ENCODE measurements at regions not wholly inside any gene's neighbourhood (a gene's known extent, or its start where the extent isn't known, plus 50 kb on each side); places are given as distances from the start of the nearest gene placed in this dataset.

DNA sequence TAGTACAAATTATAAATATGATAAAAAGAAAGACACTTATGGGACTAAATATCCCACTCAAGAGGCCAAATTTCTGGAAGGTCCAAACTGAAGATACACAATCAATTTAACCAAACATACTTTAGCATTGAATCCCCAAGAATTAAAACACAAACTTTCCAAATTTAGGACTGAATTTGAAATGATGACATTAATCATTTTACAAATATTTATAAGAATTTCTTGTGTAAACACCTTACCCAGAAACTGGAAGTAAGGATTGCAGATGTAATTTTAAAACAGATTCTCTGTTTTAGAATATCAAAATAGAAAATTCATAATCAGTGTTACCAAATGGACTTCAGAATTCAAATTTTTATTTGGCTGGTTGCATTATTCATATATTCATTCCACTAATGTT lies 588.2 kb upstream of the KCND2 start:
- TF ChIP-seq, protein P1, sequence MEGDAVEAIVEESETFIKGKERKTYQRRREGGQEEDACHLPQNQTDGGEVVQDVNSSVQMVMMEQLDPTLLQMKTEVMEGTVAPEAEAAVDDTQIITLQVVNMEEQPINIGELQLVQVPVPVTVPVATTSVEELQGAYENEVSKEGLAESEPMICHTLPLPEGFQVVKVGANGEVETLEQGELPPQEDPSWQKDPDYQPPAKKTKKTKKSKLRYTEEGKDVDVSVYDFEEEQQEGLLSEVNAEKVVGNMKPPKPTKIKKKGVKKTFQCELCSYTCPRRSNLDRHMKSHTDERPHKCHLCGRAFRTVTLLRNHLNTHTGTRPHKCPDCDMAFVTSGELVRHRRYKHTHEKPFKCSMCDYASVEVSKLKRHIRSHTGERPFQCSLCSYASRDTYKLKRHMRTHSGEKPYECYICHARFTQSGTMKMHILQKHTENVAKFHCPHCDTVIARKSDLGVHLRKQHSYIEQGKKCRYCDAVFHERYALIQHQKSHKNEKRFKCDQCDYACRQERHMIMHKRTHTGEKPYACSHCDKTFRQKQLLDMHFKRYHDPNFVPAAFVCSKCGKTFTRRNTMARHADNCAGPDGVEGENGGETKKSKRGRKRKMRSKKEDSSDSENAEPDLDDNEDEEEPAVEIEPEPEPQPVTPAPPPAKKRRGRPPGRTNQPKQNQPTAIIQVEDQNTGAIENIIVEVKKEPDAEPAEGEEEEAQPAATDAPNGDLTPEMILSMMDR (IDR thresholded peaks at IDR 0.05; ENCODE audit: extremely low read depth, insufficient read depth, missing control alignments): no peak
- in situ Hi-C loops (cut with MboI; ENCODE audit: low pct_unique_long_range_greater_than_20kb, low sequenced_read_pairs, unreplicated experiment): no loop called here
- no peak for DNase-seq (ENCODE audit: low spot score)

- in situ Hi-C loops (cut with MboI; ENCODE audit: low pct_unique_long_range_greater_than_20kb, low sequenced_read_pairs, unreplicated experiment): no loop called here
- DNase-seq (ENCODE audit: low spot score): no peak
- TF ChIP-seq, protein P1 (IDR thresholded peaks at IDR 0.05; ENCODE audit: extremely low read depth, insufficient read depth, missing control alignments): no peak
These were observed 587.1 kb upstream of the KCND2 start for GRCh38 chr7:119685906-119686305.

GRCh38 chr7:119688831-119689230 lies 584.1 kb upstream of the KCND2 start:
- TF ChIP-seq, protein P1 (IDR thresholded peaks at IDR 0.05; ENCODE audit: extremely low read depth, insufficient read depth, missing control alignments): no peak
- DNase-seq (ENCODE audit: low spot score): no peak
- in situ Hi-C loops (cut with MboI; ENCODE audit: low pct_unique_long_range_greater_than_20kb, low sequenced_read_pairs, unreplicated experiment): no loop called here

GRCh38 chr7:119692541-119692940 lies 580.4 kb upstream of the KCND2 start:
- in situ Hi-C loops (cut with MboI; ENCODE audit: low pct_unique_long_range_greater_than_20kb, low sequenced_read_pairs, unreplicated experiment): no loop called here
- TF ChIP-seq, protein P1 (IDR thresholded peaks at IDR 0.05; ENCODE audit: extremely low read depth, insufficient read depth, missing control alignments): no peak
- DNase-seq (ENCODE audit: low spot score): no peak

GRCh38 chr7:119694506-119694905 lies 578.5 kb upstream of the KCND2 start:
- in situ Hi-C loops (cut with MboI; ENCODE audit: low pct_unique_long_range_greater_than_20kb, low sequenced_read_pairs, unreplicated experiment): no loop called here
- no peak for DNase-seq (ENCODE audit: low spot score)
- TF ChIP-seq, protein P1 (IDR thresholded peaks at IDR 0.05; ENCODE audit: extremely low read depth, insufficient read depth, missing control alignments): no peak

DNA sequence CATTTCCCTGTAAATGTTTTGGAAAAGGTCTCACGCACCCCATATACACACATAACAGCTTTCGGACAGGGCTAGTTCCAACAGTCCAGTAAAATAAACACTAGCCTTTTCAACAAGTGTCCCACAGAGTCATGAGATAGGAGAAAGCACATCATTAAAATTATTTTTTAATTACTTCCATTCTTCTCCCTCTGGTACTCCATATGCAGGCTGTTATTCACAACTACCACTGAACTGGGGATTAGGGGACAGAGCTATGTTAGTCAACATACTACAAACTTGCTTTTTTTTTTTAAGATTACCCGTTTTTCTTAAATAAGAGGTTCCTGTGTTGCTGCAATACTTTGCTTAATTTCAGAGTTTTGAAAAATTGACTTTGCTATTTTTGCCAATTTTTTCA lies 576.6 kb upstream of the KCND2 start:
- in situ Hi-C loops (cut with MboI; ENCODE audit: low pct_unique_long_range_greater_than_20kb, low sequenced_read_pairs, unreplicated experiment): no loop called here
- TF ChIP-seq, protein P1 (IDR thresholded peaks at IDR 0.05; ENCODE audit: extremely low read depth, insufficient read depth, missing control alignments): no peak
- DNase-seq (ENCODE audit: low spot score): no peak

DNA sequence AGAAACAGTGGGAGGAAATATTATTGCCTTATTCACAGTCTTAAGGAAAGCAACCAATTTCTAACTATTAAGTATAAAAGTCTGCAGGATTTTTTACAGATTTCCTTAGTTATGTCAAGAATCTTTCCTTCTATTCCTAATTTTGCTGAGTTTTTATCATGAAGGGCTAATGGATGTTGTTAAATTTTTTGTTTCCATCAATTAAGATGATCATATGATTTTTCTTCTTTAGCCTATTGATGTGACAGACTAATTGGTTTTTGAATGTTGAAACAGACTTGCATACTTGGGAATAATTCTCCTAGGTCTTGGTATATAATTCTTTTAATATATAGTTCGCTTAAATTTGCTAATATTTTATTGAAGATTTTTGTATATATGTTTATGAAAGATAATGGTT lies 569.1 kb upstream of the KCND2 start:
- in situ Hi-C loops (cut with MboI; ENCODE audit: low pct_unique_long_range_greater_than_20kb, low sequenced_read_pairs, unreplicated experiment): no loop called here
- DNase-seq (ENCODE audit: low spot score): no peak
- TF ChIP-seq, protein P1 (IDR thresholded peaks at IDR 0.05; ENCODE audit: extremely low read depth, insufficient read depth, missing control alignments): no peak

Measured in GM13977 (cell line).